Lower leg skin (tissue), 3 donors: ENCODE measurements at regions not wholly inside any gene's neighbourhood (a gene's known extent, or its start where the extent isn't known, plus 50 kb on each side); places are given as distances from the start of the nearest gene placed in this dataset.

Experiments
- CTCF ChIP-seq, 3 donors: fragments of 450-650 bp; IDR thresholded peaks; one replicate each; pipeline ENCODE4 v1.5.1; 2016; ENCODE audit warnings: antibody characterized with exemption in 3 of 3, mild to moderate bottlenecking in 3 of 3, moderate library complexity in 2 of 3
- POLR2A ChIP-seq, 2 donors: fragments of 450-650 bp; IDR thresholded peaks; one replicate each; pipeline ENCODE4 v1.6.1; 2016 to 2017; ENCODE audit warnings: antibody characterized with exemption in 2 of 2, mild to moderate bottlenecking in 1 of 2, moderate library complexity in 1 of 2

- TF ChIP-seq CTCF (IDR thresholded peaks at IDR 0.05) (no peak), POLR2A (IDR thresholded peaks at IDR 0.05) (no peak)
Observed at GRCh38 chr13:90118467-90119071, 1228.9 kb upstream of the MIR17HG start.
